ENCODE measurements at regions not wholly inside any gene's neighbourhood (a gene's known extent, or its start where the extent isn't known, plus 50 kb on each side); places are given as distances from the start of the nearest gene placed in this dataset.
"Not testable (repeated sequence)": the region's sequence is repeated elsewhere in the genome, so short reads cannot be mapped to it uniquely, and the experiment has no call there.

GRCh38 chr4:14898989-14899388, 103.3 kb upstream of the CPEB2 start:
- no peak for DNase-seq

- DNase-seq, result no peak
Observed at GRCh38 chr4:14902342-14902741, 99.9 kb upstream of the CPEB2 start.

- DNase-seq, result no peak
Observed at GRCh38 chr4:14903321-14903720, 99.0 kb upstream of the CPEB2 start.

GRCh38 chr4:14906805-14907204, 95.5 kb upstream of the CPEB2 start:
- no peak for DNase-seq

GRCh38 chr4:14908635-14909034, 93.6 kb upstream of the CPEB2 start:
- no peak for DNase-seq

- DNase-seq, result no peak
Observed at GRCh38 chr4:14910411-14910810, 91.9 kb upstream of the CPEB2 start.

GRCh38 chr4:14912426-14912825, 89.9 kb upstream of the CPEB2 start:
- DNase-seq, result no peak

- DNase-seq, result no peak
Observed at GRCh38 chr4:14915018-14915417, 87.3 kb upstream of the CPEB2 start.

GRCh38 chr4:14916554-14917297, 85.6 kb upstream of the CPEB2 start:
- no peak for DNase-seq

GRCh38 chr4:14917298-14917633, 85.0 kb upstream of the CPEB2 start:
- no peak for DNase-seq

GRCh38 chr4:14918336-14918735, 83.9 kb upstream of the CPEB2 start:
- DNase-seq, result no peak

GRCh38 chr4:14919785-14920184, 82.5 kb upstream of the CPEB2 start:
- no peak for DNase-seq

- no peak for DNase-seq
Observed at GRCh38 chr4:14920237-14920636, 82.0 kb upstream of the CPEB2 start.

GRCh38 chr4:14920759-14921320, 81.4 kb upstream of the CPEB2 start:
- DNase-seq, result no peak

- DNase-seq, result not testable (repeated sequence)
Observed at GRCh38 chr4:14921781-14922180, 80.5 kb upstream of the CPEB2 start.

GRCh38 chr4:14924076-14924811, 78.0 kb upstream of the CPEB2 start:
- DNase-seq, result no peak

GRCh38 chr4:14924812-14925344, 77.4 kb upstream of the CPEB2 start:
- no peak for DNase-seq

GRCh38 chr4:14925471-14925870, 76.8 kb upstream of the CPEB2 start:
- DNase-seq, result no peak

GRCh38 chr4:14926368-14926767, 75.9 kb upstream of the CPEB2 start:
- DNase-seq, result no peak

- DNase-seq, result no peak
Observed at GRCh38 chr4:14928035-14928434, 74.2 kb upstream of the CPEB2 start.

GRCh38 chr4:14929669-14930068, 72.6 kb upstream of the CPEB2 start:
- DNase-seq, result no peak

GRCh38 chr4:14934704-14935390, 67.4 kb upstream of the CPEB2 start:
- no peak for DNase-seq

GRCh38 chr4:14943749-14944148, 58.5 kb upstream of the CPEB2 start:
- DNase-seq, result no peak

All from stimulated activated CD4-positive, alpha-beta T cell treated with anti-CD3 and anti-CD28 coated beads, Interleukin-4, amount 100 ng/mL, for 1 hour (primary cell).